ENCODE measurements at regions not wholly inside any gene's neighbourhood (a gene's known extent, or its start where the extent isn't known, plus 50 kb on each side); places are given as distances from the start of the nearest gene placed in this dataset.

DNA sequence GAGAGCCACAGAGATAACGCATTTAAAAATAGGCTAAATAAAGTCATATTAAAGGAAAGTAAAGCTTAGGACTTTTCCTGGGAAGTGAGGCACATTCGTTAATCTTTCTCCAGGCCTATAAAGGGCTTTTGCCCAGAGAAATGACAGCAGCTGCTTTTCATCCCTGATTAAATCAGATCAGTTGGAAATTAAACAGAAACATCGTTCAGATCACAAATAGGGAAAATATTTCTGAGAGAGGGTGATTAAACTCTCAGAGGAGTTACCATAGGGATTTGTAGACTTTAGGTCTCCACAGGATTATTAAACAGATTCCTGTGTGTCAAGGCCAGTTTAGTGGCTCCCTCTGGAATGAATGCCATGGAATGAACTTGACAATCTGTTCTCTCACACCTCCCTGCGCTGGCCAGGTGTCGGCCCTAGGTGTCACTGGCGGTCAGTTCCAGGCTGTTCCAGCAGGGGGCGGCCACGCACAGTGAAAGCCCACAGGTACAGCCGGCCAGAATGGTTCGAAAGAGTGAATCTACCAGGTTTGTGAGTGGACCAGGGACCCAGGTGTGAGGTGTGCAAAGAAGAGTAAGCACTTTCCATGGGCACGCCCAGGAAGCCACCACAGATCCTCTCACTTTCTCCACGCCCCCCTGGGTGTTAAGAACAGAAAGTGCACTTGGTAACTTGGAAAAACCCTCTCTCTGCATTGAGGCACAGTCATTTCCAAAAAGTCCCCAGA, 253.0 kb upstream of the RASGRP1 start:
- H3K4me3 Mint-ChIP-seq, result peak overlapping the region in 2 of 7 donors; percentile 31 to 59
- CTCF ChIA-PET, result interaction anchor here (1.2 to 2.2 kb wide), 5 partner anchors 9 to 939 kb away, joined by 4 to 11 read pairs (median 5); partner anchors contain the start of gene THBS1
- POLR2A ChIA-PET, result no interaction called here

DNA sequence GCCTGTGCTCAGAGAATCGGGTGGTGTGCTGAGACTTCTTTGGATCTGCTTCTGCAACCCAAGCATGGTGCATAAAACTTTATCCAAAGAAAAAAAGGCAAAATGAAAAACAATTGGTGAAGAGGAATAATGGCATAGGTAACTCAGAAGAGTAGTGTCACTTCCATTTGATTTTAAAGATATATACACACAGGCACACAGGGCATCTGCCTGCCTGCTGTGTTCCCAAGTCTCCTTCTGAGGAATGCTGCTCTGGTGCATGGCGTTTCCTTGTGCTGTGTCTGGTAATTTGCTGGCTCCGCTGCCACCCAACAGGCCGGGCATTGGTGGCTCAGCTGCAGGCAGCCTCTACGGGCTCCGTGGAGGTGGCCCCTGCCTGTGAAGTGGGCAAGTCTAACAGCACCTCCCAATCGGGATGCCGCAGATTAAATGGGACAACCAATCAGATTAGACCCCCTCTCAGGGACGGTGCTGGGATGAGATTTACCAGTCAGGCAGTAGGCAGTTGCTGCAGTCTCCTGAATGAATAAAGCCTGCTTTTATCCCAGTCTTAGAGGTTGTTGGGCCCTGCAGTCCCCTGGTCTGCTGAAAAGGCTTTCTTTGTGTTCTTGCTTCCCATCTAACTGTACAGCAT, 253.7 kb upstream of the RASGRP1 start:
- Histone ChIP-seq H3K9me3 (ENCODE audit: low read length) (no peaks in the 10 kb centered on the region), H3K27me3 (ENCODE audit: insufficient read depth, low read length, poor library complexity, severe bottlenecking) (no peaks in the 10 kb centered on the region), H3K4me1 (ENCODE audit: insufficient read depth, low read length) (no peaks in the 10 kb centered on the region), H3K27ac (ENCODE audit: low read depth, low read length) (no peak overlapping the region), H3K4me3 (ENCODE audit: low read length) (no peak overlapping the region), H3K36me3 (ENCODE audit: insufficient read depth, low read length) (no peaks in the 10 kb centered on the region)
- H3K4me1 Mint-ChIP-seq, result peaks cover 2 to 5% (median 5%) of the 10 kb centered on the region in 3 donors
- H3K36me3 Mint-ChIP-seq, result no peaks in the 10 kb centered on the region
- no peaks in the 10 kb centered on the region for H3K9me3 Mint-ChIP-seq
- POLR2A ChIA-PET, result no interaction called here
- H3K27me3 Mint-ChIP-seq, result peaks cover 2 to 8% of the 10 kb centered on the region in 2 donors
- CTCF ChIA-PET, result interaction anchor here (1.5 kb wide), 1 partner anchor 10 kb away, joined by 5 read pairs; no protein-coding TSS in a partner anchor
- H3K27ac Mint-ChIP-seq, result peak overlapping the region in 1 of 8 donors; percentile 70
- no peak overlapping the region for H3K4me3 Mint-ChIP-seq
- no peak for DNase-seq

More for the DNA sequence above, 253.0 kb upstream of the RASGRP1 start:
- peaks cover 2 to 14% of the 10 kb centered on the region in 2 donors for H3K27me3 Mint-ChIP-seq
- H3K27ac Mint-ChIP-seq, result peak overlapping the region in 1 of 8 donors; percentile 17
- peaks cover 2 to 5% (median 5%) of the 10 kb centered on the region in 3 donors for H3K4me1 Mint-ChIP-seq
- Histone ChIP-seq H3K36me3 (ENCODE audit: insufficient read depth, low read length) (no peaks in the 10 kb centered on the region), H3K4me1 (ENCODE audit: insufficient read depth, low read length) (no peaks in the 10 kb centered on the region), H3K27ac (ENCODE audit: low read depth, low read length) (no peak overlapping the region), H3K4me3 (ENCODE audit: low read length) (no peak overlapping the region), H3K27me3 (ENCODE audit: insufficient read depth, low read length, poor library complexity, severe bottlenecking) (no peaks in the 10 kb centered on the region), H3K9me3 (ENCODE audit: low read length) (no peaks in the 10 kb centered on the region)
- no peaks in the 10 kb centered on the region for H3K9me3 Mint-ChIP-seq
- DNase-seq, result peak; percentile 62 to 83 (median 73)
- no peaks in the 10 kb centered on the region for H3K36me3 Mint-ChIP-seq

GRCh38 chr15:38819387-38819950, 254.9 kb upstream of the RASGRP1 start:
- H3K4me3 ChIP-seq (ENCODE audit: low read length), result no peak overlapping the region
- CTCF ChIA-PET, result interaction anchor here (1.5 kb wide), 1 partner anchor 11 kb away, joined by 5 read pairs; no protein-coding TSS in a partner anchor
- H3K27me3 Mint-ChIP-seq, result peaks cover 2 to 8% of the 10 kb centered on the region in 2 donors
- H3K4me1 ChIP-seq (ENCODE audit: insufficient read depth, low read length), result no peaks in the 10 kb centered on the region
- no peaks in the 10 kb centered on the region for H3K27me3 ChIP-seq (ENCODE audit: insufficient read depth, low read length, poor library complexity, severe bottlenecking)
- H3K9me3 ChIP-seq (ENCODE audit: low read length), result no peaks in the 10 kb centered on the region
- no peak overlapping the region for H3K27ac ChIP-seq (ENCODE audit: low read depth, low read length)
- DNase-seq, result no peak
- peaks cover 2 to 5% (median 5%) of the 10 kb centered on the region in 3 donors for H3K4me1 Mint-ChIP-seq
- H3K27ac Mint-ChIP-seq, result no peak overlapping the region
- H3K36me3 ChIP-seq (ENCODE audit: insufficient read depth, low read length), result no peaks in the 10 kb centered on the region
- POLR2A ChIA-PET, result no interaction called here
- no peak overlapping the region for H3K4me3 Mint-ChIP-seq
- no peaks in the 10 kb centered on the region for H3K9me3 Mint-ChIP-seq
- H3K36me3 Mint-ChIP-seq, result no peaks in the 10 kb centered on the region

GRCh38 chr15:38823263-38823662, 258.6 kb upstream of the RASGRP1 start:
- Mint-ChIP-seq H3K9me3 (no peaks in the 10 kb centered on the region), H3K36me3 (no peaks in the 10 kb centered on the region), H3K4me3 (no peak overlapping the region), H3K27ac (no peak overlapping the region), H3K4me1 (no peaks in the 10 kb centered on the region), H3K27me3 (peaks cover 4 to 26% of the 10 kb centered on the region in 2 donors)
- Histone ChIP-seq H3K27me3 (ENCODE audit: insufficient read depth, low read length, poor library complexity, severe bottlenecking) (no peaks in the 10 kb centered on the region), H3K4me3 (ENCODE audit: low read length) (no peak overlapping the region), H3K36me3 (ENCODE audit: insufficient read depth, low read length) (no peaks in the 10 kb centered on the region), H3K4me1 (ENCODE audit: insufficient read depth, low read length) (no peaks in the 10 kb centered on the region), H3K27ac (ENCODE audit: low read depth, low read length) (no peak overlapping the region), H3K9me3 (ENCODE audit: low read length) (no peaks in the 10 kb centered on the region)
- ChIA-PET CTCF (no interaction called here), POLR2A (no interaction called here)
- no peak for DNase-seq

GRCh38 chr15:38824719-38825118, 260.1 kb upstream of the RASGRP1 start:
- CTCF ChIA-PET, result no interaction called here

GRCh38 chr15:38826880-38827279, 262.3 kb upstream of the RASGRP1 start:
- no peak for DNase-seq
- Histone ChIP-seq H3K27me3 (ENCODE audit: insufficient read depth, low read length, poor library complexity, severe bottlenecking) (no peaks in the 10 kb centered on the region), H3K9me3 (ENCODE audit: low read length) (no peaks in the 10 kb centered on the region), H3K27ac (ENCODE audit: low read depth, low read length) (no peak overlapping the region), H3K36me3 (ENCODE audit: insufficient read depth, low read length) (no peaks in the 10 kb centered on the region), H3K4me1 (ENCODE audit: insufficient read depth, low read length) (no peaks in the 10 kb centered on the region), H3K4me3 (ENCODE audit: low read length) (no peak overlapping the region)
- H3K9me3 Mint-ChIP-seq, result peaks cover 0 to 4% (median 0%) of the 10 kb centered on the region in 5 donors
- no peaks in the 10 kb centered on the region for H3K36me3 Mint-ChIP-seq
- no peaks in the 10 kb centered on the region for H3K4me1 Mint-ChIP-seq
- CTCF ChIA-PET, result no interaction called here
- no peak overlapping the region for H3K27ac Mint-ChIP-seq
- POLR2A ChIA-PET, result no interaction called here
- no peak overlapping the region for H3K4me3 Mint-ChIP-seq
- H3K27me3 Mint-ChIP-seq, result peaks cover 9 to 33% of the 10 kb centered on the region in 2 donors

More at GRCh38 chr15:38824719-38825118, 260.1 kb upstream of the RASGRP1 start:
- H3K36me3 ChIP-seq (ENCODE audit: insufficient read depth, low read length), result no peaks in the 10 kb centered on the region
- H3K4me3 ChIP-seq (ENCODE audit: low read length), result no peak overlapping the region
- Mint-ChIP-seq H3K9me3 (no peaks in the 10 kb centered on the region), H3K4me1 (no peaks in the 10 kb centered on the region), H3K36me3 (no peaks in the 10 kb centered on the region), H3K27ac (no peak overlapping the region), H3K4me3 (no peak overlapping the region), H3K27me3 (peaks cover 9 to 32% of the 10 kb centered on the region in 2 donors)
- no peaks in the 10 kb centered on the region for H3K4me1 ChIP-seq (ENCODE audit: insufficient read depth, low read length)
- POLR2A ChIA-PET, result no interaction called here
- no peak overlapping the region for H3K27ac ChIP-seq (ENCODE audit: low read depth, low read length)
- H3K9me3 ChIP-seq (ENCODE audit: low read length), result no peaks in the 10 kb centered on the region
- no peaks in the 10 kb centered on the region for H3K27me3 ChIP-seq (ENCODE audit: insufficient read depth, low read length, poor library complexity, severe bottlenecking)
- no peak for DNase-seq

- ChIA-PET CTCF (no interaction called here), POLR2A (no interaction called here)
- no peaks in the 10 kb centered on the region for H3K36me3 Mint-ChIP-seq
- no peak for DNase-seq
- no peak overlapping the region for H3K4me3 ChIP-seq (ENCODE audit: low read length)
- peaks cover 9 to 33% of the 10 kb centered on the region in 2 donors for H3K27me3 Mint-ChIP-seq
- H3K4me1 ChIP-seq (ENCODE audit: insufficient read depth, low read length), result no peaks in the 10 kb centered on the region
- no peaks in the 10 kb centered on the region for H3K27me3 ChIP-seq (ENCODE audit: insufficient read depth, low read length, poor library complexity, severe bottlenecking)
- H3K4me1 Mint-ChIP-seq, result no peaks in the 10 kb centered on the region
- no peaks in the 10 kb centered on the region for H3K36me3 ChIP-seq (ENCODE audit: insufficient read depth, low read length)
- no peak overlapping the region for H3K27ac Mint-ChIP-seq
- peaks cover 0 to 10% (median 3%) of the 10 kb centered on the region in 5 donors for H3K9me3 Mint-ChIP-seq
- no peak overlapping the region for H3K27ac ChIP-seq (ENCODE audit: low read depth, low read length)
- no peak overlapping the region for H3K4me3 Mint-ChIP-seq
- H3K9me3 ChIP-seq (ENCODE audit: low read length), result no peaks in the 10 kb centered on the region
These were observed 263.5 kb upstream of the RASGRP1 start for GRCh38 chr15:38828031-38828532.

DNA sequence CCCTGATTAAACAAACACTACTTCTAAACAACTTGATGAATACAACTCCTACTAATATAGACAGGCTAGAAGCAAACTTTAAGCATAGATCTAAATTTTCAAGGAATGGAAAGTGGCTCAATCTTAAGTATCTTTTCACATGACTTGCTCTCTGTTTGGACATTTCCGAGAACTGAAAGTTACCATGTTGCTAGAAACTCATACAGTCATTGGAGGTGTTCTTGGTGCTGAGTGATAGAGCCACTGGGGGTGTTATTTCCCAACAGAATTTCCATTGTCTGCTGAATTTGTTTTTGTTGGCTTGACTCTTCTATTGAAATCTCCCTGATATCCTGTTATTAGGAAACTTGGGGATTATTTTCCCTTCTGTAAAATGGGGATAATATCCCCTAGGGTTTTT, 264.5 kb upstream of the RASGRP1 start:
- H3K27me3 Mint-ChIP-seq, result peaks cover 10 to 33% of the 10 kb centered on the region in 2 donors
- H3K4me1 Mint-ChIP-seq, result no peaks in the 10 kb centered on the region
- Histone ChIP-seq H3K27me3 (ENCODE audit: insufficient read depth, low read length, poor library complexity, severe bottlenecking) (no peaks in the 10 kb centered on the region), H3K36me3 (ENCODE audit: insufficient read depth, low read length) (no peaks in the 10 kb centered on the region), H3K4me3 (ENCODE audit: low read length) (no peak overlapping the region), H3K27ac (ENCODE audit: low read depth, low read length) (no peak overlapping the region), H3K9me3 (ENCODE audit: low read length) (no peaks in the 10 kb centered on the region), H3K4me1 (ENCODE audit: insufficient read depth, low read length) (no peaks in the 10 kb centered on the region)
- CTCF ChIA-PET, result no interaction called here
- no peaks in the 10 kb centered on the region for H3K36me3 Mint-ChIP-seq
- H3K9me3 Mint-ChIP-seq, result peaks cover 0 to 17% (median 8%) of the 10 kb centered on the region in 5 donors
- H3K4me3 Mint-ChIP-seq, result no peak overlapping the region
- no peak overlapping the region for H3K27ac Mint-ChIP-seq
- no peak for DNase-seq
- POLR2A ChIA-PET, result no interaction called here
